Smooth muscle cell (in vitro differentiated cells): ENCODE measurements at regions not wholly inside any gene's neighbourhood (a gene's known extent, or its start where the extent isn't known, plus 50 kb on each side); places are given as distances from the start of the nearest gene placed in this dataset.

Source experiments
- DNase-seq: peaks from one replicate; lab custom pipeline; 2025; ENCODE audit not compliant: unreplicated experiment; lab: John Stamatoyannopoulos, UW
- H2AFZ ChIP-seq: fragments of 200-600 bp; sonication (generic); 2 replicates; pipeline ENCODE4 v1.6.0; 2016; ENCODE audit warnings: antibody characterized with exemption, low read depth, mild to moderate bottlenecking
- H3F3A ChIP-seq: fragments of 200-600 bp; sonication (generic); 2 replicates; pipeline ENCODE4 v1.6.0; 2017; ENCODE audit warnings: antibody characterized with exemption, low read depth
- H3K27ac ChIP-seq: fragments of 200-600 bp; sonication (generic); 2 replicates; pipeline ENCODE4 v1.5.1; 2016; ENCODE audit warnings: low read depth, mild to moderate bottlenecking
- H3K27me3 ChIP-seq: fragments of 200-600 bp; sonication (generic); 2 replicates; pipeline ENCODE4 v1.6.1; 2016; ENCODE audit warnings: low read depth, mild to moderate bottlenecking
- H3K36me3 ChIP-seq: fragments of 200-600 bp; sonication (generic); 2 replicates; pipeline ENCODE4 v1.5.1; 2016; ENCODE audit warnings: low read depth
- H3K4me1 ChIP-seq: fragments of 200-600 bp; sonication (generic); 2 replicates; pipeline ENCODE4 v1.5.1; 2016; ENCODE audit warnings: low read depth
- H3K4me2 ChIP-seq: fragments of 200-600 bp; sonication (generic); 2 replicates; pipeline ENCODE4 v1.6.0; 2016; ENCODE audit warnings: mild to moderate bottlenecking
- H3K4me3 ChIP-seq: fragments of 200-600 bp; sonication (generic); 2 replicates; pipeline ENCODE4 v1.5.1; 2016; ENCODE audit warnings: mild to moderate bottlenecking
- H3K79me2 ChIP-seq: fragments of 200-600 bp; sonication (generic); 2 replicates; pipeline ENCODE4 v1.6.0; 2016; ENCODE audit warnings: low read depth, mild to moderate bottlenecking
- H3K9ac ChIP-seq: fragments of 200-600 bp; sonication (generic); 2 replicates; pipeline ENCODE4 v1.6.0; 2016; ENCODE audit warnings: low read depth
- H3K9me3 ChIP-seq: fragments of 200-600 bp; sonication (generic); replicated peaks from 2 replicates; pipeline ENCODE4 v1.5.1; 2016; ENCODE audit warnings: low read depth
- H4K20me1 ChIP-seq: fragments of 200-600 bp; sonication (generic); 2 replicates; pipeline ENCODE4 v1.6.0; 2016; ENCODE audit warnings: low read depth
- WGBS: methylation state at CpG from one replicate; pipeline ENCODE4 v1.1.7; 2016; ENCODE audit warnings: low lambda C conversion rate; 5-methylcytosine and 5-hydroxymethylcytosine counted together
- TF ChIP-seq, protein P1 (sequence below): fragments of 200-600 bp; sonication (generic); IDR thresholded peaks from 2 replicates; pipeline ENCODE4 v1.5.1; 2017; ENCODE audit warnings: borderline replicate concordance, mild to moderate bottlenecking, antibody characterized with exemption; ENCODE audit not compliant: insufficient read depth, poor library complexity, severe bottlenecking

GRCh38 chr12:97312570-97313135 lies 150.0 kb upstream of the RMST start:
- no peak for DNase-seq
- Histone ChIP-seq H3K4me1 (no peaks in the 10 kb centered on the region), H3K36me3 (no peaks in the 10 kb centered on the region), H2AFZ (no peak overlapping the region), H3K27ac (no peak overlapping the region), H3K27me3 (no peaks in the 10 kb centered on the region), H3K9me3 (no peaks in the 10 kb centered on the region), H4K20me1 (no peaks in the 10 kb centered on the region), H3K9ac (no peak overlapping the region), H3K4me3 (no peak overlapping the region), H3F3A (no peaks in the 10 kb centered on the region), H3K4me2 (no peak overlapping the region), H3K79me2 (no peaks in the 10 kb centered on the region)
- TF ChIP-seq, protein P1, sequence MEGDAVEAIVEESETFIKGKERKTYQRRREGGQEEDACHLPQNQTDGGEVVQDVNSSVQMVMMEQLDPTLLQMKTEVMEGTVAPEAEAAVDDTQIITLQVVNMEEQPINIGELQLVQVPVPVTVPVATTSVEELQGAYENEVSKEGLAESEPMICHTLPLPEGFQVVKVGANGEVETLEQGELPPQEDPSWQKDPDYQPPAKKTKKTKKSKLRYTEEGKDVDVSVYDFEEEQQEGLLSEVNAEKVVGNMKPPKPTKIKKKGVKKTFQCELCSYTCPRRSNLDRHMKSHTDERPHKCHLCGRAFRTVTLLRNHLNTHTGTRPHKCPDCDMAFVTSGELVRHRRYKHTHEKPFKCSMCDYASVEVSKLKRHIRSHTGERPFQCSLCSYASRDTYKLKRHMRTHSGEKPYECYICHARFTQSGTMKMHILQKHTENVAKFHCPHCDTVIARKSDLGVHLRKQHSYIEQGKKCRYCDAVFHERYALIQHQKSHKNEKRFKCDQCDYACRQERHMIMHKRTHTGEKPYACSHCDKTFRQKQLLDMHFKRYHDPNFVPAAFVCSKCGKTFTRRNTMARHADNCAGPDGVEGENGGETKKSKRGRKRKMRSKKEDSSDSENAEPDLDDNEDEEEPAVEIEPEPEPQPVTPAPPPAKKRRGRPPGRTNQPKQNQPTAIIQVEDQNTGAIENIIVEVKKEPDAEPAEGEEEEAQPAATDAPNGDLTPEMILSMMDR = no peak
- 35% methylated on average over 3 of the region's 3 CpGs for WGBS

- no peak overlapping the region for H2AFZ ChIP-seq
- WGBS = 10% methylated on average over 2 of the region's 2 CpGs
Observed at GRCh38 chr12:97313471-97314190, 149.0 kb upstream of the RMST start.

DNA sequence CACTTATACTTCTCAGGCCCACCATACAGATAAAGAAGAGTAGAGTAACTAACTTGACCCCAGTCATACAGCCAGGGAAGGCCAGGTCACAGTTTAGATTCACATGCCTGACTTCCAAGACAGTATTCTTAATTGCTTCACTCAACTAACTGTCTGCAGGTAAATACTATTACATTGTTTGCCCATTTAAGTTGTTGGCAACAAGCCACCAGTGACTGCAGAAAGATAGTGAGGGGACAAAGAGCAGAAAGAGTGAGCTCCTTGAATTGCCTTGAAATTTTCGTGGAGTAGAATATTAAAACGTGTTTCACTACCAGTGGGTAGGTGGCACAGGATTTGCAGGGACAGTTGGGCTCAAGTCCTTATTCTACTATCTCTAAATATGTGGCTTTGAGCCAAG lies 146.3 kb upstream of the RMST start:
- Histone ChIP-seq H3K4me2 (no peak overlapping the region), H3K79me2 (no peaks in the 10 kb centered on the region), H3K27me3 (no peaks in the 10 kb centered on the region), H2AFZ (no peak overlapping the region), H3K9ac (no peak overlapping the region), H3K4me3 (no peak overlapping the region), H3K4me1 (no peaks in the 10 kb centered on the region), H3F3A (no peaks in the 10 kb centered on the region), H3K36me3 (no peaks in the 10 kb centered on the region), H3K9me3 (no peaks in the 10 kb centered on the region), H4K20me1 (no peaks in the 10 kb centered on the region), H3K27ac (no peak overlapping the region)
- DNase-seq = no peak
- TF ChIP-seq, protein P1 = no peak
- 90% methylated on average over 2 of the region's 2 CpGs for WGBS

More at GRCh38 chr12:97313471-97314190, 149.0 kb upstream of the RMST start:
- H3F3A ChIP-seq = no peaks in the 10 kb centered on the region
- no peaks in the 10 kb centered on the region for H3K9me3 ChIP-seq
- no peaks in the 10 kb centered on the region for H3K4me1 ChIP-seq
- H3K79me2 ChIP-seq = no peaks in the 10 kb centered on the region
- H3K4me3 ChIP-seq = no peak overlapping the region
- H3K4me2 ChIP-seq = peak overlapping the region; percentile 13
- H3K9ac ChIP-seq = no peak overlapping the region
- no peaks in the 10 kb centered on the region for H3K36me3 ChIP-seq
- TF ChIP-seq, protein P1 = no peak
- H3K27me3 ChIP-seq = no peaks in the 10 kb centered on the region
- DNase-seq = no peak
- no peaks in the 10 kb centered on the region for H4K20me1 ChIP-seq
- no peak overlapping the region for H3K27ac ChIP-seq

- Histone ChIP-seq H3K9me3 (no peaks in the 10 kb centered on the region), H3K27me3 (peaks cover 31% of the 10 kb centered on the region), H4K20me1 (no peaks in the 10 kb centered on the region), H3K27ac (no peak overlapping the region), H3F3A (no peaks in the 10 kb centered on the region), H3K4me1 (peaks cover 4% of the 10 kb centered on the region), H3K4me2 (no peak overlapping the region), H3K4me3 (no peak overlapping the region), H2AFZ (no peak overlapping the region), H3K9ac (no peak overlapping the region), H3K36me3 (no peaks in the 10 kb centered on the region), H3K79me2 (no peaks in the 10 kb centered on the region)
- 83% methylated on average over 4 of the region's 4 CpGs for WGBS
- no peak for DNase-seq
- TF ChIP-seq, protein P1 = no peak
Observed at GRCh38 chr12:97321621-97322020, 141.0 kb upstream of the RMST start.
